MCF 10A (cell line): ENCODE measurements at regions not wholly inside any gene's neighbourhood (a gene's known extent, or its start where the extent isn't known, plus 50 kb on each side); places are given as distances from the start of the nearest gene placed in this dataset.
"Not testable (repeated sequence)": the region's sequence is repeated elsewhere in the genome, so short reads cannot be mapped to it uniquely, and the experiment has no call there.

Experiments
- BruUV-seq: library from RNA; stranded (reverse); fragments of 400-500 nt; replicated peaks from 2 replicates; lab custom pipeline; 2021; lab: Mats Ljungman, UMichigan
- CTCF ChIA-PET: fragments of 300-600 bp; sonication (Branson Sonifier 250); formaldehyde crosslinking; extraction: SDS; loops from one replicate; lab custom pipeline; 2021; ENCODE audit warnings: antibody characterized with exemption, inconsistent platforms; lab: Yijun Ruan, JAX
- POLR2A ChIA-PET: fragments of 300-600, 350-650 bp; sonication (Branson Sonifier 250); formaldehyde crosslinking; extraction: SDS; loops from one replicate; lab custom pipeline; 2020; ENCODE audit warnings: antibody characterized with exemption, inconsistent platforms; lab: Yijun Ruan, JAX
- DNase-seq: peaks from one replicate; pipeline ENCODE4 v3.0.0-alpha.2; 2018; ENCODE audit not compliant: unreplicated experiment
- H3K27ac Mint-ChIP-seq: one replicate; pipeline ENCODE4 v1.8.0; 2022; ENCODE audit warnings: mild to moderate bottlenecking, low read depth, mixed read lengths; ENCODE audit not compliant: unreplicated experiment
- H3K27me3 Mint-ChIP-seq: one replicate; pipeline ENCODE4 v1.8.0; 2022; ENCODE audit warnings: mixed read lengths; ENCODE audit not compliant: insufficient read depth, unreplicated experiment
- H3K36me3 Mint-ChIP-seq: one replicate; pipeline ENCODE4 v1.8.0; 2022; ENCODE audit warnings: mild to moderate bottlenecking, moderate library complexity, mixed read lengths; ENCODE audit not compliant: insufficient read depth, unreplicated experiment
- H3K4me1 Mint-ChIP-seq: one replicate; pipeline ENCODE4 v1.8.0; 2022; ENCODE audit warnings: mixed read lengths; ENCODE audit not compliant: insufficient read depth, unreplicated experiment
- H3K4me3 Mint-ChIP-seq: one replicate; pipeline ENCODE4 v1.8.0; 2022; ENCODE audit warnings: mild to moderate bottlenecking, moderate library complexity, mixed read lengths; ENCODE audit not compliant: unreplicated experiment
- H3K9me3 Mint-ChIP-seq: one replicate; pipeline ENCODE4 v1.8.0; 2022; ENCODE audit warnings: mixed read lengths; ENCODE audit not compliant: unreplicated experiment
- CTCF ChIP-seq: fragments of 200-600 bp; IDR thresholded peaks from one replicate; pipeline ENCODE4 v1.8.0; 2022; ENCODE audit warnings: antibody characterized with exemption, mild to moderate bottlenecking; ENCODE audit not compliant: unreplicated experiment
- intact Hi-C: fragments of 100-400 bp; cut with micrococcal nuclease; formaldehyde crosslinking; loops from 2 replicates; pipeline ENCODE4 v1.14.1; 2022

DNA sequence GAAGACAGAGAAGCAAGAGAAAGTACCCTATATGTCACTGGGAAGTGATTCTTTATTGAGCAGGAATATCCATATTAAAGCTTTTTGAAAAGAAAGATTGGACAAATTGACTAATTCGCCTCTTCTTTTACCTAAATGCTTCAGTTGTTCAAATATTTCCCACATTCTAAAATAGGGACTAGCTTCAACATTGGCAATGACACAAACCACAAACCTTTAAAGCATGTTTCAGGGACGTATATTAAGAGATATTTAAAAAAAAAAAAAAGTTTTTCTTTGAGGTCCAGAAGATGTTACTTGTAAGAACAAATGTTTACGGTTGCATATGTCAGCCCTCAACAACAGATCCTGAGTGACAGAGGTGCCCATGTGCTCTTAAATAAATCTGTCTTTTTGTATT, 235.0 kb upstream of the NFIA start:
- POLR2A ChIA-PET: no interaction called here
- TF ChIP-seq CTCF: no peak
- Mint-ChIP-seq H3K4me3 (no peak overlapping the region), H3K36me3 (no peaks in the 10 kb centered on the region), H3K27ac (no peak overlapping the region), H3K27me3 (peaks cover 20% of the 10 kb centered on the region), H3K4me1 (peaks cover 13% of the 10 kb centered on the region), H3K9me3 (peaks cover 15% of the 10 kb centered on the region)
- BruUV-seq: no TSS peak
- no peak for DNase-seq
- CTCF ChIA-PET: interaction anchor here (0.6 to 5.0 kb wide), 12 partner anchors 11 to 930 kb away, joined by 3 to 37 read pairs (median 6); no protein-coding TSS in a partner anchor
- intact Hi-C loops: loop anchor here (5.0 to 10.0 kb wide), 3 partner anchors 125 to 873 kb away; no protein-coding TSS in a partner anchor

DNA sequence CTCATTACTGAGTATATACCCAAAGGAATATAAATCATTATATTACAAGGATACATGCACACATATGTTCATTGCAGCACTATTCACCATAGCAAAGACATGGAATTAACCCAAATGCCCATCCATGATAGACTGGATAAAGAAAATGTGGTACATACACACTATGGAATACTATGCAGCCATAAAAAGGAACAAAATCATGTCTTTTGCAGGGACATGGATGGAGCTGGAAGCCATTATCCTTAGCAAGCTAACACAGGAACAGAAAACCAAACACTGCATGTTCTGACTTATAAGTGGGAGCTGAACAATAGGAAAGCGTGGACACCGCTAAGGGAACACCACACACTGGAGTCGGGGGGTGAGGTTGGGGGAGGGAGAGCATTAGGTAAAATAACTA, 236.7 kb upstream of the NFIA start:
- intact Hi-C loops: loop anchor here (5.0 to 10.0 kb wide), 3 partner anchors 127 to 871 kb away; no protein-coding TSS in a partner anchor
- H3K27me3 Mint-ChIP-seq: peaks cover 12% of the 10 kb centered on the region
- H3K27ac Mint-ChIP-seq, H3K36me3 Mint-ChIP-seq, POLR2A ChIA-PET, DNase-seq, BruUV-seq, H3K4me3 Mint-ChIP-seq: not testable (repeated sequence)
- H3K4me1 Mint-ChIP-seq: peaks cover 13% of the 10 kb centered on the region
- peaks cover 15% of the 10 kb centered on the region for H3K9me3 Mint-ChIP-seq
- CTCF ChIA-PET: interaction anchor here (0.5 to 5.0 kb wide), 4 partner anchors 10 to 564 kb away, joined by 3 to 28 read pairs (median 5); no protein-coding TSS in a partner anchor

DNA sequence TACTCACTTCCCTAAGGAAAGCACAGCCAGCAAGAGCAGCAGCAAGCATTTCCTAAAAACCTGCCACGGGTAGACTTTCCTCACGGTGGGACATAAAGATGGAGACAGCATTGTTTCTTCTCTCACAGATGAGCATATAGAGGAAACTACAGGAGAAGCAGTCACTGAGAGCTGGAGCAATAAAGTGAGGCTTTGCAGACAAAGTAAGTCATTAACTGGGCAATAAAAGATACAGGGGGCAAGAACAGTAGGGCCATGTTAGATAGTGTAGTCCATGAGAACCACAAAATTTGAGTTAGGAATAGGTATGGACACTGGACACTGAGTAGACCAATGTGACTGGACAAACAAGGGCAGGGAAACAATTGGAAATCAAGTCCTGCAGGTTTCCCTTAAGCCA, 240.1 kb upstream of the NFIA start:
- POLR2A ChIA-PET: no interaction called here
- H3K27me3 Mint-ChIP-seq: peaks cover 28% of the 10 kb centered on the region
- H3K27ac Mint-ChIP-seq: no peak overlapping the region
- CTCF ChIA-PET: interaction anchor here (1.4 kb wide), 1 partner anchor 200 kb away, joined by 3 read pairs; no protein-coding TSS in a partner anchor
- DNase-seq: no peak
- no peaks in the 10 kb centered on the region for H3K36me3 Mint-ChIP-seq
- no peak for TF ChIP-seq CTCF
- H3K4me3 Mint-ChIP-seq: no peak overlapping the region
- H3K9me3 Mint-ChIP-seq: no peaks in the 10 kb centered on the region
- no TSS peak for BruUV-seq
- H3K4me1 Mint-ChIP-seq: no peaks in the 10 kb centered on the region
- intact Hi-C loops: loop anchor here (10.0 kb wide), 1 partner anchor 868 kb away; no protein-coding TSS in a partner anchor

DNA sequence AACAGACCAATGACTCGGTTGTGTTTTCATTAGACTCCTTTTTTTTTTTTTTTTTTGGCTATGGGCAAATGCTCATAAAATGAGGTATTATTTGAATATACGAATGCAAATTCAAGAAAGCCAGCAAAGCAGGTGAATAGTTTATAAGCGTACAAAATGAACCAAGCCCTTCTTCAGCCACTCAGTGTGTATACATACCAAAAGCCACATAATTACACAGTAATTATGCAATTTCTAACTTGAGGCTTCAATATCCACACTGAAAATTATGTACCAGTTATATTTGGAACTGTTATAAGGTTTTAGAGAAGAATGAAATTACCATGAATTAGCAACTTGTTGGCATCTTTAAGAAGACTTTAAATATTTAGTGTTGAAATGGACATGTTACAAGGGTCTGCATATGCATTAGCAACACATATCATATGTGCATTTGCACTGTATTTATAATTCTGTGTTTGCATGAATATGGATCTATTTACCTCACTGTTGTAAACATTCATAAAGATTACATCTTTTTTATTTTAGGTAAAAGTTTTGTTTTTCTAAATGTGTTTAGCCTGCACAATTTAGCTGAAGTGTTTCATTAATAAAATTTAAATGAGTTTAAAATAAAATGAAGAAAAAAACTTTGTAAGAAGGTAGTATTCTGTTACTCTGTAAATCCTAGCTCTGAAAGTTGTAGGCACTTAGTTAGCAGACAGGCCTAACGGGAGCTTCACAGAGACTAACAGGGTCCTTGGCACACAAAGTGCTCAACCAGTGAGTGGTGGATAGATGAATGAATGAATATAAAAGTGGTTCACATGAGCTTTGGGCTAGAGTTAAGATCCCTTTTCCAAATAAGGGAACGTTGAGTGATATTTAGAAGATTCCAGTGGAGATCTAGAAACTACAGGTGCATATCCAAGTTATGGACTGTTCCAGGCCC, 241.0 kb upstream of the NFIA start:
- no peaks in the 10 kb centered on the region for H3K4me1 Mint-ChIP-seq
- ChIA-PET CTCF (interaction anchor here (0.5 to 1.4 kb wide), 4 partner anchors 9 to 201 kb away, joined by 3 to 4 read pairs (median 3); no protein-coding TSS in a partner anchor), POLR2A (no interaction called here)
- no peaks in the 10 kb centered on the region for H3K9me3 Mint-ChIP-seq
- H3K4me3 Mint-ChIP-seq: no peak overlapping the region
- DNase-seq: no peak
- H3K27me3 Mint-ChIP-seq: peaks cover 29% of the 10 kb centered on the region
- TF ChIP-seq CTCF: no peak
- no TSS peak for BruUV-seq
- intact Hi-C loops: loop anchor here (10.0 kb wide), 1 partner anchor 867 kb away; no protein-coding TSS in a partner anchor
- no peaks in the 10 kb centered on the region for H3K36me3 Mint-ChIP-seq
- no peak overlapping the region for H3K27ac Mint-ChIP-seq

GRCh38 chr1:60840476-60840875, 241.9 kb upstream of the NFIA start:
- BruUV-seq, H3K4me1 Mint-ChIP-seq, H3K27ac Mint-ChIP-seq, CTCF ChIA-PET, H3K4me3 Mint-ChIP-seq, H3K36me3 Mint-ChIP-seq, DNase-seq, POLR2A ChIA-PET, H3K9me3 Mint-ChIP-seq: not testable (repeated sequence)
- intact Hi-C loops: loop anchor here (10.0 kb wide), 1 partner anchor 866 kb away; no protein-coding TSS in a partner anchor
- H3K27me3 Mint-ChIP-seq: peaks cover 38% of the 10 kb centered on the region
